K562 (cell line): ENCODE measurements at regions not wholly inside any gene's neighbourhood (a gene's known extent, or its start where the extent isn't known, plus 50 kb on each side); places are given as distances from the start of the nearest gene placed in this dataset.
A peak's percentile ranks its signal among the peaks of the same experiment; 100 is the strongest.

Experiments used
- ATAC-seq: fragments of 200-7000 bp; cut with Tn5 transposase; 3 replicates; pipeline ENCODE4 v1.9.1; 2020; ENCODE audit warnings: moderate library complexity
- BruUV-seq: library from RNA; stranded (reverse); fragments of 400-500 nt; replicated peaks from 2 replicates; lab custom pipeline; 2021; lab: Mats Ljungman, UMichigan
- CTCF ChIA-PET: fragments of 300-600 bp; formaldehyde crosslinking; extraction: SDS; loops from one replicate; lab custom pipeline; 2021; ENCODE audit warnings: low intra/inter-chr PET ratio; lab: Yijun Ruan, JAX
- POLR2A ChIA-PET: fragments of 300-600, 350-650 bp; sonication (Branson Sonifier 250); formaldehyde crosslinking; extraction: SDS; loops from one replicate; lab custom pipeline; 2021; ENCODE audit warnings: antibody characterized with exemption, inconsistent platforms; lab: Yijun Ruan, JAX
- DNase-seq, 4 experiments: peaks; one replicate each; pipeline versions ENCODE4 v3.0.0 to v3.0.0-alpha.2; 2011 to 2018; ENCODE audit warnings: low spot score in 3 of 4, mixed read lengths in 3 of 4; ENCODE audit errors: extremely low read depth in 1 of 4
- FAIRE-seq: peaks from 2 replicates; lab custom pipeline; 2011; peaks lifted over from hg19 to GRCh38; lab: Jason Lieb, UNC
- H2AFZ ChIP-seq: 2 replicates; pipeline ENCODE4 v1.6.0; 2011; ENCODE audit warnings: low read depth, low read length, control low read depth, inconsistent platforms
- H3K27ac ChIP-seq: fragments of 200-600 bp; 3 replicates; pipeline ENCODE4 v1.8.0; 2011; ENCODE audit warnings: low read depth, mild to moderate bottlenecking, control low read depth, inconsistent platforms, low read length, moderate library complexity, mixed read lengths; ENCODE audit errors: extremely low read depth
- H3K27me3 ChIP-seq, 2 experiments: fragments of 300-600 bp in 1 of 2; 2 replicates in 1 of 2; 3 replicates in 1 of 2; pipeline versions ENCODE4 v1.6.0 to v1.8.0; 2011; ENCODE audit warnings: inconsistent platforms in 2 of 2, low read length in 2 of 2, mild to moderate bottlenecking in 1 of 2, mixed read lengths in 1 of 2, moderate library complexity in 1 of 2; ENCODE audit not compliant: control insufficient read depth in 2 of 2, insufficient read depth in 2 of 2
- H3K36me3 ChIP-seq: fragments of 300-600 bp; 3 replicates; pipeline ENCODE4 v1.8.0; 2011; ENCODE audit warnings: mild to moderate bottlenecking, low read length, inconsistent platforms; ENCODE audit not compliant: control insufficient read depth, insufficient read depth
- H3K4me1 ChIP-seq, 2 experiments: fragments of 200-600 bp in 1 of 2; replicated peaks in 1 of 2; 2 replicates in 1 of 2; 3 replicates in 1 of 2; pipeline versions ENCODE4 v1.5.1 to v1.8.0; 2011; ENCODE audit warnings: inconsistent platforms in 2 of 2, low read length in 2 of 2, mild to moderate bottlenecking in 1 of 2, mixed read lengths in 1 of 2, moderate library complexity in 1 of 2; ENCODE audit not compliant: control insufficient read depth in 2 of 2, insufficient read depth in 2 of 2
- H3K4me2 ChIP-seq: 2 replicates; pipeline ENCODE4 v1.6.1; 2011; ENCODE audit warnings: low read length, control low read depth, inconsistent platforms, mixed read lengths; ENCODE audit not compliant: insufficient read depth
- H3K4me3 ChIP-seq: fragments of 200-600 bp; sonication (generic), shearing (Covaris generic); 2 replicates; pipeline ENCODE4 v1.5.1; 2016; ENCODE audit warnings: control low read depth, inconsistent platforms
- H3K79me2 ChIP-seq: fragments of 200-600 bp; 3 replicates; pipeline ENCODE4 v1.8.0; 2011; ENCODE audit warnings: low read length, inconsistent platforms; ENCODE audit not compliant: control insufficient read depth, insufficient read depth
- H3K9ac ChIP-seq, 2 experiments: 2 replicates each; pipeline versions ENCODE4 v1.6.0 to v1.6.1; 2011; ENCODE audit warnings: low read depth in 2 of 2, low read length in 2 of 2, control low read depth in 1 of 2, inconsistent platforms in 1 of 2, mild to moderate bottlenecking in 1 of 2, mixed read lengths in 1 of 2; ENCODE audit not compliant: insufficient read depth in 1 of 2
- H3K9me1 ChIP-seq: one replicate; pipeline ENCODE4 v1.6.0; 2011; ENCODE audit warnings: inconsistent platforms, mild to moderate bottlenecking, low read length, moderate library complexity; ENCODE audit not compliant: control insufficient read depth, insufficient read depth
- H3K9me3 ChIP-seq: replicated peaks from 2 replicates; pipeline ENCODE4 v1.5.1; 2011; ENCODE audit warnings: low read depth, low read length, inconsistent platforms; ENCODE audit not compliant: control insufficient read depth, insufficient read depth
- H4K20me1 ChIP-seq: replicated peaks from 2 replicates; pipeline ENCODE4 v1.6.1; 2011; ENCODE audit warnings: low read length, inconsistent platforms, mixed read lengths; ENCODE audit not compliant: control insufficient read depth, insufficient read depth
- BMI1 ChIP-seq: fragments of 150-350 bp; IDR thresholded peaks from 2 replicates; pipeline ENCODE4 v1.6.1; 2014; ENCODE audit warnings: low read length
- CEBPZ ChIP-seq: fragments of 150-350 bp; IDR thresholded peaks from 2 replicates; pipeline ENCODE4 v1.6.1; 2014; ENCODE audit warnings: low read depth, mild to moderate bottlenecking, low read length, borderline replicate concordance
- CTBP1 ChIP-seq: fragments of 450-650 bp; IDR thresholded peaks from 2 replicates; pipeline ENCODE4 v1.6.1; 2016; ENCODE audit warnings: borderline replicate concordance
- EP400 ChIP-seq: fragments of 450-650 bp; IDR thresholded peaks from 2 replicates; pipeline ENCODE4 v1.6.1; 2017; ENCODE audit warnings: antibody characterized with exemption, mild to moderate bottlenecking, moderate library complexity
- ETS1 ChIP-seq: conservative IDR thresholded peaks from 2 replicates; pipeline ENCODE4 v1.6.1; 2011; ENCODE audit warnings: low read depth, mild to moderate bottlenecking, low read length; ENCODE audit not compliant: control insufficient read depth
- HDAC3 ChIP-seq: fragments of 450-650 bp; IDR thresholded peaks from 2 replicates; pipeline ENCODE4 v1.6.1; 2018; ENCODE audit warnings: borderline replicate concordance, mild to moderate bottlenecking, moderate library complexity; ENCODE audit not compliant: partially characterized antibody
- HMGN3 ChIP-seq: IDR thresholded peaks from 2 replicates; pipeline ENCODE4 v1.6.1; 2011; ENCODE audit warnings: borderline replicate concordance, low read depth, mild to moderate bottlenecking, mixed read lengths, low read length; ENCODE audit not compliant: insufficient read length; ENCODE audit errors: extremely low read depth
- HMGXB4 ChIP-seq: sonication (generic); formaldehyde crosslinking; IDR thresholded peaks from 2 replicates; pipeline ENCODE4 v1.8.1; 2023; ENCODE audit warnings: mild to moderate bottlenecking, missing genetic modification reagents
- ILK ChIP-seq: fragments of 450-650 bp; IDR thresholded peaks from 2 replicates; pipeline ENCODE4 v1.6.1; 2016; ENCODE audit warnings: missing genetic modification characterization, low read depth, mild to moderate bottlenecking, missing compliant biosample characterization, moderate library complexity, borderline replicate concordance
- KAT2B ChIP-seq: IDR thresholded peaks from one replicate; pipeline ENCODE4 v1.6.1; 2012; ENCODE audit warnings: low read depth, mild to moderate bottlenecking, control low read depth, inconsistent platforms, low read length, moderate library complexity
- RCOR1 ChIP-seq, 2 experiments: IDR thresholded peaks; 2 replicates each; pipeline ENCODE4 v1.6.1; 2012; ENCODE audit warnings: low read depth in 2 of 2, low read length in 2 of 2, borderline replicate concordance in 1 of 2, improper control_type of control experiment in 1 of 2
- SMARCA4 ChIP-seq: fragments of 450-650 bp; IDR thresholded peaks from 2 replicates; pipeline ENCODE4 v1.6.1; 2016
- SMARCC2 ChIP-seq: fragments of 450-650 bp; IDR thresholded peaks from 2 replicates; pipeline ENCODE4 v1.6.1; 2017; ENCODE audit warnings: antibody characterized with exemption, moderate library complexity, mild to moderate bottlenecking, low read depth
- SOX6 ChIP-seq: fragments of 450-650 bp; IDR thresholded peaks from 2 replicates; pipeline ENCODE4 v1.6.1; 2014; ENCODE audit warnings: mild to moderate bottlenecking
- TOE1 ChIP-seq, 2 experiments: fragments of 450-650 bp in 1 of 2; sonication (generic) in 1 of 2; formaldehyde crosslinking in 1 of 2; IDR thresholded peaks; 2 replicates each; pipeline versions ENCODE4 v1.7.1 to v1.8.0; 2016 to 2022; ENCODE audit warnings: borderline replicate concordance in 2 of 2, mild to moderate bottlenecking in 2 of 2, antibody characterized with exemption in 1 of 2, inconsistent platforms in 1 of 2, low read depth in 1 of 2, missing genetic modification reagents in 1 of 2, moderate library complexity in 1 of 2
- ZKSCAN8 ChIP-seq: fragments of 200-800 bp; sonication (Bioruptor generic); IDR thresholded peaks from 2 replicates; pipeline ENCODE4 v1.6.1; 2016; ENCODE audit warnings: missing genetic modification characterization, missing compliant biosample characterization
- ZNF644 ChIP-seq: fragments of 200-800 bp; sonication (Bioruptor generic); IDR thresholded peaks from 2 replicates; pipeline ENCODE4 v1.6.1; 2016; ENCODE audit warnings: low read depth, missing genetic modification characterization, missing compliant biosample characterization
- WGBS: fragments of 100-300 bp; shearing (Covaris generic); methylation state at CpG from one replicate; pipeline ENCODE4 v1.1.6; 2016; ENCODE audit warnings: low coverage, mixed read lengths; ENCODE audit not compliant: insufficient coverage; ENCODE audit errors: missing lambda C conversion rate; 5-methylcytosine and 5-hydroxymethylcytosine counted together
- in situ Hi-C: fragments of 300-500 bp; cut with MboI; formaldehyde crosslinking; loops from 4 replicates; pipeline ENCODE4 v1.15.0; 2018; ENCODE audit warnings: inconsistent platforms, mixed read lengths
- intact Hi-C: fragments of 100-400 bp; cut with micrococcal nuclease; formaldehyde crosslinking; loops from 2 replicates; pipeline ENCODE4 v1.14.2; 2022

GRCh38 chr12:34097213-34097612 lies 74.9 kb downstream of the ALG10 start:
- in situ Hi-C loops, result no loop called here
- Histone ChIP-seq H3K4me1 (no peaks in the 10 kb centered on the region; a peak in 1 of 5 replicates), H3K9me1 (no peaks in the 10 kb centered on the region), H4K20me1 (no peaks in the 10 kb centered on the region), H3K27me3 (no peaks in the 10 kb centered on the region), H3K79me2 (no peaks in the 10 kb centered on the region), H3K4me3 (no peak overlapping the region), H2AFZ (no peak overlapping the region), H3K27ac (no peak overlapping the region), H3K9me3 (no peaks in the 10 kb centered on the region), H3K36me3 (no peaks in the 10 kb centered on the region), H3K4me2 (no peak overlapping the region), H3K9ac (no peak overlapping the region)
- FAIRE-seq, result no peak
- CTCF ChIA-PET, result no interaction called here
- BruUV-seq, result no TSS peak
- no peak for ATAC-seq
- POLR2A ChIA-PET, result no interaction called here
- no peak for DNase-seq
- 0% methylated on average over 4 of the region's 4 CpGs for WGBS
- intact Hi-C loops, result no loop called here
- TF ChIP-seq SMARCA4 (0 out of 2 replicates have a peak, but pooled peaks have one; percentile 23), HDAC3 (no peak), RCOR1 (IDR thresholded peaks at IDR 0.05; ENCODE audit: borderline replicate concordance in 1 of 2, low read depth in 2 of 2, low read length in 2 of 2) (0 out of 4 replicates have a peak, but pooled peaks of 1 of the 2 experiments have one; percentile 5), HMGN3 (no peak), ILK (no peak), SMARCC2 (peak; percentile 26; the same call in 1 of the 2 replicates), BMI1 (no peak), EP400 (no peak), CEBPZ (no peak), ZNF644 (tag) (no peak), ETS1 (no peak), ZKSCAN8 (CRISPR knock-in tag) (no peak), TOE1 (IDR thresholded peaks at IDR 0.05; ENCODE audit: borderline replicate concordance) (no peak), TOE1 (CRISPR knock-in tag; IDR thresholded peaks at IDR 0.05; ENCODE audit: borderline replicate concordance, low read depth) (no peak), KAT2B (no peak), SOX6 (peak; percentile 61; the same call in 1 of the 2 replicates), CTBP1 (peak; percentile 44), HMGXB4 (CRISPR knock-in tag) (no peak)
